ENCODE measurements at regions not wholly inside any gene's neighbourhood (a gene's known extent, or its start where the extent isn't known, plus 50 kb on each side); places are given as distances from the start of the nearest gene placed in this dataset.

- TF ChIP-seq CTCF (IDR thresholded peaks at IDR 0.05) (no peak), ZSCAN18 (CRISPR knock-in tag; IDR thresholded peaks at IDR 0.05) (no peak), MYBL2 (CRISPR knock-in tag; IDR thresholded peaks at IDR 0.05) (no peak), SP1 (CRISPR knock-in tag; conservative IDR thresholded peaks at IDR 0.05) (no peak), ZNF121 (CRISPR knock-in tag; IDR thresholded peaks at IDR 0.05) (no peak), ZNF232 (CRISPR knock-in tag; IDR thresholded peaks at IDR 0.05) (no peak), JUN (CRISPR knock-in tag; IDR thresholded peaks at IDR 0.05) (no peak), IRF1 (CRISPR knock-in tag; IDR thresholded peaks at IDR 0.05) (no peak), ATF2 (CRISPR knock-in tag; IDR thresholded peaks at IDR 0.05; ENCODE audit: borderline replicate concordance, low read depth) (no peak), FOXP4 (CRISPR knock-in tag; IDR thresholded peaks at IDR 0.05) (no peak), CREB1 (CRISPR knock-in tag; IDR thresholded peaks at IDR 0.05) (no peak), PRDM15 (CRISPR knock-in tag; IDR thresholded peaks at IDR 0.05) (no peak)
These were observed 296.0 kb upstream of the LRRTM4 start for GRCh38 chr2:77818186-77818585.
